Central memory CD4-positive, alpha-beta T cell (primary cell): ENCODE measurements at regions not wholly inside any gene's neighbourhood (a gene's known extent, or its start where the extent isn't known, plus 50 kb on each side); places are given as distances from the start of the nearest gene placed in this dataset.
"Not testable (repeated sequence)": the region's sequence is repeated elsewhere in the genome, so short reads cannot be mapped to it uniquely, and the experiment has no call there.

ENCODE experiments used
- DNase-seq: peaks from one replicate; pipeline ENCODE4 v3.0.0; 2022

DNA sequence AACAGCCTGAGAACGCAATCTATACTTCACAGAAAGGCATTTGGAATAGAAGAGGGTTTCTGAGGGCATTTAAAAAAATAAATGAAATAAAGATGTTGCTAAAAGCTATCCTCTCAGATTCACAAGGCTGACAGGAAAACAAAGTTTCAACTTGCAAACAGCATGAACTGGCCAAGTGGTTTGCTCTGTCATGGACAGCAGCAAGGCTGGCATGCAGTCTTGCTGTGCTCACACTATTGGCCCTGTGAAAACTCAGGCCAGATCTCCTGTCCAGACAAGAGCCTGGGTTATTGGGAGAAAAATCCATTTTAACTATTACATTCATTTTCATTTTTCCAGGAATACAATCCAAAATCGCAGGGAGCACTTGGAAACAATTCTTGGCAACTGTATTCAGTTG, 506.2 kb upstream of the SLC35B3 start:
- no peak for DNase-seq

DNA sequence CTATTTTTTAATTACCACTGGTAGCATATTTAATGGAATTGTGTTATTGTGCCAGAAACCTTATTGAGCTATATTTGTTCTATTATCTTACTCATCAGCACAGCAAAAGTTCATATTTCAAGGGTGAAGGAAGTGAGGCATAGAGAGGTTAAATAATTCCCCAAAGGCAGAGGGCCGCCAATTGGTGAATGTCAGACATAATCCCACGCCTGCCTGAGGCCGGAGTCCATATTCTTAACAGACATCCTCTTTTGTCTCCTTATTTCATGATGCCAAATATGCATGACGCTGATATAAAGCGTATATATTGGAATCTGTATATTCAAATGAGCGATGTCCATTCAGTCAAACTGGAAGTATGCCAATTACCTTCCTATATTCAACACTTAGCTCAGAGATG, 505.0 kb upstream of the SLC35B3 start:
- no peak for DNase-seq

DNA sequence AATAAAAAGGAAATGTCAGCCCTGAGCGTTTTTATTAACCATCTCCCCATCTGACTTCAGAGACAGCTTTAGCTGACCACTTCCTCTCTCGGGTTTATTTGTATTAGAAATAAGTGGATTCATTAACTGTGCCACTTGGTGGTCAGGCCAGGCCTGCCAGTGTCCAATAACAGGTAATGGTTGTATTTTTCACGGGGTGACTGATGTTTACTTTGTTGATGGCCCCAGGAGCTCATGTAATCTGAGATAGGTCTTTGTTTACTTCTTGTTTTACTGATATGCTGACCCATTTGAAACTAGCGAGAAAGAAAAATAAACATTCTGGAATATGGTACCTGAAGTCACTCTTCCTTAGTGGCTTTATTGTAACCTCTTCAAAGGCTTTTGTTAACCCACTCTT, 504.3 kb upstream of the SLC35B3 start:
- DNase-seq, result no peak

DNA sequence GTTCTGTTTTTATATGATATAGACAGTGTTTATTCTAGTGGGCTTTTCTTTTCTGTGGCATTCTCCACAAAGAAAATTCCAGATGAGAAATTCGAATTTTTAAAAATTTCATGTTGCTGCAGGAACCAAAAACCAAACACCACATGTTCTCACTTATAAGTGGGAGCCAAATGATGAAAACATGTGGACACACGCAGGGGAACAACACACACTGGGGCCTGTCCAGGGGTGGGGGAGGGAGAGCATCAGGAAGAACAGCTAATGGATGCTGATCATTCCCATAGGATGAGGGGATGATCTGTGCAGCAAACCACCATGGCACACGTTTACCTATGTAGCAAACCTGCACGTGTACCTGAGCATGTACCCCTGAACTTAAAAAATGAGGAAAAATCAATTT, 499.0 kb upstream of the SLC35B3 start:
- no peak for DNase-seq

DNA sequence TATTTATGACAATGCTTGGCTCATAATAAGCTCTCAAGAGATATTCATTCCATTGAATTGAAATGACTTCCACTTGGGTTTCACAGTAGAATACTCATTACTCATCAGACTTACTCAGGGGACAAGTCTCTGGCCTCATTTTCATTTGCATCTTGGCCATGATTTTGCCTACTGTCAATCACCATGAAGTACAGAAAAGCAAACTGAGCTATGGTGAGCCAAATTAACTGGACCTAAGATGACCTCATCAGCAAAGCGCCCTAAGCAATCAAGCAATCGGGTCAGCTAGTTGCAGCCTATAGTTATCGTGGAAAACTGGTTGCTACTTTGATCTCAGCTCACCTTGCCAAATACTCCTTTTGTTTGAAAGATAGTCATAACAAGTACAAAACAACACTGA, 494.7 kb upstream of the SLC35B3 start:
- DNase-seq, result no peak

DNA sequence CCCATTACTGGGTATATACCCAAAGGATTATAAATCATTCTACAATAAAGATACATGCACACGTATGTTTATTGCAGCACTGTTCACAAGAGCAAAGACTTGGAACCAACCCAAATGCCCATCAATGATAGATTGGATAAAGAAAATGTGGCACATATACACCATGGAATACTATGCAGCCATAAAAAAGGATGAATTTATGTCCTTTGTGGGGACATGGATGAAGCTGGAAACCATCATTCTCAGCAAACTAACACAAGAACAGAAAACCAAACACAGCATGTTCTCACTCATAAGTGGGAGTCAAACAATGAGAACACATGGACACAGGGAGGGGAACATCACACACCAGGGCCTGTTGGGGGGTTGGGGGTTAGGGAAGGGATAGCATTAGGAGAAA, 484.9 kb upstream of the SLC35B3 start:
- not testable (repeated sequence) for DNase-seq

DNA sequence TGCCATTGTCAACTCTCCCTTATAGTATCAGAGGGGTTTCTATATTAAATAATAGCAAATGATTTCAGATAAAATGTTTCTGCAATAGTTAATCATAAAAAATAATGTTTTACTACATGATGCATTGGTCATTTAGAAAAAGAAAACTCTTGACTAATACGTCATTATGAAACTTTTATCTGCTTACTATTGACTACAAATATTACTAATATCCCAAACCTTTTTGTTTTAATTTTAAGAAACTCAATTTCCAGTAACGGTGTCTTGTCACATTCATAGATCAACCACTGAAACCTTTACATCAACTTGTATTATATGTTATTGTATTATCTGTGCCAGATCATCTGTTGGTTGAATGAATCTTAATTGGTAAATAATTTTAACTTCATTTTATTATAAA, 482.9 kb upstream of the SLC35B3 start:
- DNase-seq, result no peak

DNA sequence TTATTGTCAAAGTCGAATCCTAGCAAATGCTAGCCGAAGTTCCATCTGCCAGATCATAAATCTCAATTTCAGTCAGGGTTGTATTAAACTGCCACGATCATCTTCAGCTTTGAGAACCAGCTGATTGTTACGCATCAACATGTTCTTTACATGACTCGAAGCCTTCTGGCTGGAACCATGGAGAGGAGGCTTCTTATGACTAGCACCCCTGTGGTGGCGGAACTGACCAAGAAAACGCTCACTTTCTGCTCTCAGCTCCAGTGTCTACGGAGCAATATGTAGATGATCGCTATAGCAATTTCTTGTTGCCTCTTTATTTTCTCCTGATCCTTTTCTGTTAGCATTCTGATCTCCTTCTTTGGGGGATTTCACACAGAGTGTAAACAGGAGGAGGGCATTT, 479.4 kb upstream of the SLC35B3 start:
- DNase-seq, result no peak

DNA sequence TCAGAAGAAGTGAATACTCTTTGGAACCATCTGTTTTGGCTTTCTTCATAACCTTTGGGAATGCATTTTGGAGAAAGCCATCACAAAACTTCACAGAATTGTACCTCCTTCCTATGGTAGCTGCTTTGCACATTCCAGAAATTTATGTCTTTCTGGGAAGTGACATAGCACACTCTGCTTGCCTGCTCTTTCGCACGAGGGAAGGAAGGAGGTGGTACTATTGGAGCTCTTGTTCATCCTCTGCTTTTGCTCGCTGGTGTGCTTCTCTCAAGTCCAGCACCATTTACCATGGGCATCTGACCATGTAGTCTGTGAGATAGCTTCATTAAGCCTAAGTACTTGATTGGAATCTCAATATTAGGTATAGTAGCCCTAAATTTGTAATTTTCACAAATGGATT, 473.3 kb upstream of the SLC35B3 start:
- no peak for DNase-seq

DNA sequence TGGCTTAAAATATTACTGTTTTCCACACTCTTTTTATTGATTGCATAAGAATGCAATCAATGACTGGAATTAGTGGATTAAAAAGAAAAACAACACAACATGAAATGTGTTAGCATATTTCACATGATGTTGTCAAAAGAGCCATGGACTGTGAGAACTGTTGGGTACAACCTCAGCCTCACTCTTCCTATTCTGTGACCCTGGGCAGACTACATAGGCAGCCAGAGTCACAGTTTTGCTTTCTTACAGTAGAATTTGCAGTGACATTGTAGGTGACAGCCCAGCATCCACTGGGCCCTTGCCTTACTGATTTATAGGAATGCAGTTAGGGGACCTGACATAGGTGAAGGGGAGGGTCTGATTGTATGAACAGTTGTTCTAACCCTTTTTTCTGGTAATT, 471.4 kb upstream of the SLC35B3 start:
- DNase-seq, result no peak

DNA sequence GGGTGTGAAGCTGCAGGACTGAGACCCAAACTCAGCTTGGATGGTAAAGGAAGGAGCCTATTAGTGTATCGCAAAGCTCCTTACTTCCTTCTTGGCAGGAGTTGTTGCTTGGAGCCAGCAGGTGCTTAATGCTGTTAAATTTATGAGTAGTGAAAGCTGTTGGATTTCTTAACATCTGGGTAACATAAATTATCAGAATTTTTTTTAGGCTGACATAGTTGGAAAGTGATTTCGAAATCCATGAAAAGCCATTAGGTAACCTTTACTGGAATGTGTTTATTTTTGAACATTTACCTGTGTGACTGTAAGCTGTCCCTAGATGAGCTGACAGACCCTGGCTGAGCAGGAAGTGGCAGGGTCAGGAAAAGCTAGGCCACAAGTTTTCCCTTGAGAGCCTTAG, 470.4 kb upstream of the SLC35B3 start:
- no peak for DNase-seq

DNA sequence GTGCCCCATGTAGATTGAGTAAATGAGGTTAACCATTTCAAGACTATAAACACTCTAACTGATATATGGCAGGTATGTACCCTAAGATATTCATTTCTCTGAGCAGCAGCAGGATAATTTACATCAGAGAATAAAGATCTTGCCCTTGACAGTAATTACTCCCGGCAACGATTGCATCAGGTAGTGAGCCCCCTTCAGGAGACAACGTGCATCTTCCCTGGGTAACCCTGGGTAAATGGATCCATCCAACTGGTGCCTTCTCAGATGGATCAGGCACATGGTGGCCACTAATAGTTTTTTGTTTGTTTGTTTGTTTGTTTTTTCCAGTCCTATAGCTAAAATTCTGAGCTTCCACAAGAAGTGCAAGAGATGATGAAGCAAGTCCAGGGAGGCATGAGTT, 469.4 kb upstream of the SLC35B3 start:
- no peak for DNase-seq

DNA sequence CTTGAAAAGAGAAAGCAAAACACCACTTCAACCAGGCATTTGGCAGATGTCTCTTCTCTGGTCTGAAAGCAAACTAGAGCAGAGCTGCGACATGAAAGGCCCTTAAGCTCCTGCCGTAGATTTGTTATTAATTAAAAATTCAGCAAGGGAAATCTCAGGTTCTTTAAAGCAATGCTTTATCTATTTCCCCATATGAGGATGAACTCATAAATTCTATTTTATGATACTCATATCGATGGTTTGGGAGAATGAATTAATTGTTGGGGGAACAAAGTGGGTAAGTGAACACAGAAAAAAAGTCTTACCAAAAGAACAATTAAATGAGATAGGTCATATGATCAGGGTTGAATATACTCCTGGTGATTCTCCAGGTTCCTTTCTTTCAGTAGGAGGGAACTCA, 464.7 kb upstream of the SLC35B3 start:
- DNase-seq, result no peak

DNA sequence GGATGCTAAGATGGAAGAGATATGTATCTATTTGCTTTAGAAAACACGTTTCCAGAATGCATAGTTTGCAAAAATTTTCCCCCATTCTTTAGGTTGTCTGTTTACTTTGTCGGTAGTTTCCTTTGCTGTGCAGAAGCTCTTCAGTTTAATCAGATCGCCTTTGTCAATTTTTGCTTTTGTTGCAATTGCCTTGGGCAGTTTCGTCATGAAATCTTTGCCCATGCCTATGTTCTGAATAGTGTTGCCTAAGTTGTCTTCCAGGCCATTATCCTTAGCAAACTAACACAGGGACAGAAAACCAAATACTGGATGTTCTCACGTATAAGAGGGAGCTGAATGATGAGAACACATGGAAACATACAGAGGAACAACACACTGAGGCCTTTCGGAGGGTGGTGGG, 454.2 kb upstream of the SLC35B3 start:
- no peak for DNase-seq

DNA sequence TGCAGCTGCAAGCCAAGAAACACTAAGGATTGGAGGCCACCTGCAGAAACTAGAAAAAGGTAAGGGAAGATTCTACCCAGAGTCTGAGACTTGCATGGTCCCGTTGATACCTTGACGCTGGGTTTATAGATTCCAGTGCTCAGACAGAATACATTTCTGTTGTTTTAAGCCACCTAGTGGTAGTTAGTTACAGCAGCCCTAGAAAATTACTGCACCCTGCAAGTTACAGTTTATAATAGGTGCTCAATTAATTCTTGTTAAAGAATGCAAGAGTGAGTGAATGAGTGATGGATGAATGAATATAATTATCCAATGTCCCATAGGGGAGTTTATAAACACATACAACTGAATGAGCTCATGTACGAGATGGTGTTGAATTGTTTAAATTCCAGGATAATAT, 453.1 kb upstream of the SLC35B3 start:
- DNase-seq, result no peak

DNA sequence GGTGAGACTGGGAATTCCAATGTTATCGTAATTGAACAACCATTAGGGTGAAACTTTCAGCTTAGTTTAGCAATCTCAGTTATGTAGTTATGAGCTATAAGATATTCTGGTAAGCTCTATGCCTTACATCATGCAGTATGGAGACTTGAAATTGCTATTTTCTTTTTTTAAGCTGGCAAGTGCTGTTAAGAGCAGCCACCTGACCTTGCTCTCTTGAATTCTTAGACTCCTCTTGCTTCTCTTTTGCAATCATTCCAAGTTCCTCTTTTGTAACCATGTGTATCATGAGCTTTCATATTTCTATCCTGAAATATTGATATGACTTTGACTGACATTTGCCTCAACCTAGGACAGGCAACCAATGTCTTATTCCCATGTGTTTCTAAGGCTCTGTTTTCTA, 446.3 kb upstream of the SLC35B3 start:
- DNase-seq, result no peak

DNA sequence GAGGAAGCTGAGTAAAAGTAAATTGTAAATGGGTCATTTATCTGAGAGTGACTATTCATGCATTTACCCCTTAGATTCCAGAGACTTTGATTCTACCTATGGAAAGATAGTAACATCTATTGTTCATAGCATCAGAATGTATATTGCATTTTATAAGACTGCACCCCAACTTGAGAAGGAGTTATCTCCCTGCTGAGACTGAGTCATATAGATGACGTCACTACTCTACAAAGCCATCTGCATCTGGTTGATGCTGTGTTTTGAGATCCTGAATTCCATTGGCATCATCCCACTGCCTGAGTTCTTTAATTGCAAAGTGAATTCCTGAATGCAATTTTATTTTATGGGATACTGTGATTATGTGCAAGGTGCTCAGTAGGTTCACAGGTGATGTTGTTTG, 444.0 kb upstream of the SLC35B3 start:
- DNase-seq, result no peak

DNA sequence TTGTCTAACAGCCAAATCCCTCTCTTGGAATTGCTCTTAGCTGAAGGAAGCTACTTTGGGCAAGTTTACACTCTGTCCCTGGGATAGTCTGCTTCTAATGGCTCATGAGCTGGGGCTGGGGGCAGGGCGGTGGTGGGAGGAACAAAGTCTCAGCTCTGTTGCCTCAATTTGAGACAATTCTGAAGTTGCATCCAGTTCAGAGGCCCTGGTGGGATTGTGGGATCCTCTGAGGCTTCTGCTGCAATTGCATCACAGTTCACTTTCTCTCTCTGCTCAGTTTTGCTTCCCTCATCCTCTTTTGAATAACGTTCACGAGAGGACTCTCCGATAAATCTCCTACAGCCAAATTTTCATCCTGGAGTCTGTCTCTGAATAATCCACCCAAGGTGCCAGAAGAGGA, 440.6 kb upstream of the SLC35B3 start:
- no peak for DNase-seq

DNA sequence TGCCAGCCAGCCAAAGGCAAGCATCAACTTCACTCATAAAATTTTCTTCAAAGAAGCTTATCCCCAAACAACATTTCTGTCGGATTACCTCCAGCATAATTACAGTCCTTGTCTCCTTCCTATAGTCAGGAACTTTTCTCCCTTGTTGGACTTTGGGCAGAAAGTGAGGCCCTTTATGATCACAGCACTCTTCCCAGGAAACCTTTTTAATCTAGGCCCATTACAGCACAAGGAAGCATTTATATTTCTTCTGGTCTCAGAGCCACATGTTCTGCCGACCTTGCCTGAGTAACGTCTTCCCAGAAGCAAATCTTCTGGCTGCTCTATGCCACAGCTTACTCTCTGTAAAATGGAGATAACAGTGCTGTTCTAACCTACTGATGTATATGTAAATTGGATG, 437.2 kb upstream of the SLC35B3 start:
- no peak for DNase-seq

DNA sequence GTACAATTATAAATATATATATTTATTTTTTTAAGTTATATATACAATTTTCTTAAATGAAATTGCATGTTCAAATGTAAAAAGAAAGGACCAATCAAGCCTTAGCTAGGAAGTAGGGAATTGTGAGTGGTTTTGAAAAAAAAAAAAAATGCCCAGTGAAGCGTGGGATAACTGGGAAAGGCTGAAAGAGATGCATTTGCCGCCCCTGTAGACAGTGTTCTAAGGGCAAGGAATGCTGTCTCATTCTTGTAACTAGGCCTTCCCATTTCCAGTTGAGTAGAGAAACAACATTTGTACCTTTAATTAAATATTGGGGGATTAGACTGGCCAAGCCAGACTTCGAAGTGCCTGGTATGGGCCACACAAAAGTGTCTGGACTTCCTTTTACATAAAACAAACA, 430.1 kb upstream of the SLC35B3 start:
- no peak for DNase-seq

DNA sequence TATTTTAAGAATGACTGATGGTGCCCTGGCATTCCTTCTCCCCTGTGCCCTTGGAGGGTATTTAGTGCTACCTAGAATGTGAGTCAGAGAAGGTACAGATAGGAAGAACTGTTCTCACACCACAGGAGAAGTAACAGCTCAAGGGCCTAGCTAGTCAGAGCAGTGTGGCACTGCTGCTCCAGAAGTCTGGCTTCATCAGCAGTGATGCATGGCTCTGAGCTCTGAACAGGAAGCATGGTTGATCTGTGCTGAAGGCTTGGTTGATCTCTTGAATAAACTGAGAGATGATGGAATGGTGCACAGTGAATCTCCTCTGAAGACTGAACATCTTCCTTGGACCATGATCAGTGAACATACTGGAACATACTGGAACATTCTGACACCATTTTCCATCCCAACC, 425.3 kb upstream of the SLC35B3 start:
- no peak for DNase-seq

DNA sequence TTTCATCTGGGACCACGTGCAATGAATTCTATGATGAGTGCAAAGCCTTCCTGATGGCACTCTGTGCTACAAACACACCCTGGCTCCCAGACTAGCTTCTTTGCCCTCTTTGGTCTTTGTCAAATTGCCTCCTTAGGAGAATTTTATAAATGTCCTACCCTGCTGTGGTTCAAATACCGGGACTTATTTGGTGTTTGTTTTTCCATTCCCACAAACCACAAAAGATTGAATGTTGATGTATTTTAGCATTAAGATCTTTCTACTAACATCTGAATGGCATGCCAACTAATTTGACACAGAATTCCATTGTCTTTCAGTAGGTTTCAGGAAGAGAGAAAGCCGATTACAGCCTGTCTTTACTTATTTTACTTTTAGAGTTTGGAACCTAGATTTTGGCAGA, 424.2 kb upstream of the SLC35B3 start:
- DNase-seq, result no peak

DNA sequence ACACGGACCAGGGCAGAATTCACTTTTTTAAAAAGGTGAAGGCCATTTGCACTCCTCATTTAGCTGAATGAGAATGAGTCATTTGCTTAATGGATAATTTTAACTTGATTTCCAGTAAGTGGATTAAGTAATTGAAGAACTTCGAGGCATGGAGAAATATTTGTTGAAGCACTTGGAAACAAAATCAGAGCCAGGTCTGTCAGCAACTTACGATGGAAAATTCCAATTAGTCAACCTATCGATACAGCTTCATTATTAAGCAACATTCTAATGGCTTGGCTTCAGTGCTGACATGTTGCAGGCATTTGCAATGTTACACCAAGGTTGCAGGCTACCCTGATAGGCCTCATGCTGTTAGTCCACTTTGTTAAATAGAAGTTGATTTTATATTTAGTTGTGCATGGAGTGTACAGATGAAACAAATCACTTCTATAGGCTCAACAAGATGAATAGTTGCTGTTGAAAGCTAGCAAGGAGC, 423.5 kb upstream of the SLC35B3 start:
- DNase-seq, result no peak

DNA sequence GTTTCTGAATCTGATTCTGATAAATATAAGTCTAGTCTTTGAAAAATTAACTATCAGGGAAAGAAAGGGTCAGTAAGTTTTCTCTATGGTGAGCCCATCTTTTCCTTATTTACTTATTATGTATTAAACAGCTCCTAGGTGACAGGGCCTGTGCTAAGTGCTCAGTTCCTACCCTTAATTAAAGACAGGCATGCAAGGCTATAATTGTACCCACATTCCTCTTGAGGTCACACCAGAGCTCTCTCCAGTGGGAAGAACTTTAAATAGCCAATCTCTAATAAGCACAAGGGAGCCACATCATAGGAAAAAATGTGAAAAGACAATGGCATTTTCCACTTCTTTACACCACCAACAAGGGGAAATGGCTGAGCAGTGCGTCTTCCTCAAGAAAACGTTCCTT, 421.8 kb upstream of the SLC35B3 start:
- DNase-seq, result no peak

DNA sequence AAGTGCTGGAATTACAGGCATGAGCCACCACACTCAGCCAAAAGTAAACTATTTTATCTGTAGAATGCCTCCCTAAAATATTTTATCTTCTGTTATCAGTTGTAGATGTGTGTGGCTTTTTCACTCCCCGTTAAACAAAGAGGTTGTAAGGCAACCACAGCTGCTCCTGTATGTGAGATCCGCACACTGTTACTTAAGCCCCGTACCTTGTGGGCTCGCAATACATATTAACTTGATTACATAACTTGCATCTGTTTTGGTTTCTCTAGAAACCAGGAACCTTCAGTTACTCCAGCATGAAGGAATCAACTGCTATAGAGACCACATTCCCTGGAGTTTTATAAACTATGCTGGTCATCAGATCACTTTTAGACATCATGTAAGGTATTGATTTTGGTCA, 420.1 kb upstream of the SLC35B3 start:
- DNase-seq, result no peak

DNA sequence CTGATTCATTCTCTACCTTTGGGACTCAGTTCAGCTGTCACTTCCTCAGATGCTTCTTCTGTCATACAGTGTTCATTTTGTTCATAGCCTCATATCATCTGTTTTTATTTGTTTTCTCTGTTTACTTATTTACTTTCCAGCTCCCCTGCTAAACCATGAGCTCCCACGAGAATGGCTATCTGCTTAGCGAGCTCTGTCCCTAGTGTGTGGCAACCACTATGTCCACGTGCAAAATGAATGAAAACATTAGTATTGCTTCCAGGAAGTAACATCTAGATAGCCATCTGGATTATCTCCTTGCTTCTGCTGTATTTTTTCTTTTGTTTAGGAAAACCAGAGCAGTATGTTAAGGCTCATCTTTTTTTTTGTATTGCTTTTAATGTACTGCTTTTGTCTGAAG, 417.0 kb upstream of the SLC35B3 start:
- no peak for DNase-seq
